NCI-H1092 (cell line): ENCODE measurements at regions not wholly inside any gene's neighbourhood (a gene's known extent, or its start where the extent isn't known, plus 50 kb on each side); places are given as distances from the start of the nearest gene placed in this dataset.

ENCODE experiments used
- DNase-seq: peaks from one replicate; lab custom pipeline; 2025; lab: John Stamatoyannopoulos, UW

GRCh38 chr2:185147361-185147760 lies 549.0 kb downstream of the ZNF804A start:
- DNase-seq = no peak

- no peak for DNase-seq
Observed at GRCh38 chr2:185152186-185152585, 553.9 kb downstream of the ZNF804A start.

- DNase-seq = no peak
Observed at GRCh38 chr2:185161701-185162100, 563.4 kb downstream of the ZNF804A start.

GRCh38 chr2:185174353-185174752 lies 564.3 kb upstream of the FSIP2 start:
- no peak for DNase-seq

- DNase-seq = no peak
Observed at GRCh38 chr2:185179743-185180142, 558.9 kb upstream of the FSIP2 start.

GRCh38 chr2:185181901-185182300 lies 556.7 kb upstream of the FSIP2 start:
- DNase-seq = no peak

GRCh38 chr2:185185044-185185443 lies 553.6 kb upstream of the FSIP2 start:
- no peak for DNase-seq

- DNase-seq = no peak
Observed at GRCh38 chr2:185187421-185187820, 551.2 kb upstream of the FSIP2 start.

GRCh38 chr2:185188656-185189055 lies 549.9 kb upstream of the FSIP2 start:
- DNase-seq = no peak

- DNase-seq = no peak
Observed at GRCh38 chr2:185201063-185201462, 537.5 kb upstream of the FSIP2 start.

GRCh38 chr2:185202381-185202780 lies 536.2 kb upstream of the FSIP2 start:
- DNase-seq = no peak

GRCh38 chr2:185202945-185203528 lies 535.6 kb upstream of the FSIP2 start:
- DNase-seq = no peak

GRCh38 chr2:185208261-185208660 lies 530.3 kb upstream of the FSIP2 start:
- peak; percentile 12 for DNase-seq

- DNase-seq = no peak
Observed at GRCh38 chr2:185215497-185215896, 523.1 kb upstream of the FSIP2 start.

GRCh38 chr2:185219981-185220380 lies 518.6 kb upstream of the FSIP2 start:
- DNase-seq = no peak

GRCh38 chr2:185222311-185222710 lies 516.3 kb upstream of the FSIP2 start:
- DNase-seq = no peak

GRCh38 chr2:185227391-185227790 lies 511.2 kb upstream of the FSIP2 start:
- DNase-seq = no peak

- no peak for DNase-seq
Observed at GRCh38 chr2:185239491-185239890, 499.1 kb upstream of the FSIP2 start.

GRCh38 chr2:185240796-185241195 lies 497.8 kb upstream of the FSIP2 start:
- no peak for DNase-seq

- no peak for DNase-seq
Observed at GRCh38 chr2:185241556-185241955, 497.0 kb upstream of the FSIP2 start.

- no peak for DNase-seq
Observed at GRCh38 chr2:185242462-185242861, 496.1 kb upstream of the FSIP2 start.

GRCh38 chr2:185245216-185245615 lies 493.4 kb upstream of the FSIP2 start:
- no peak for DNase-seq

- DNase-seq = no peak
Observed at GRCh38 chr2:185245806-185246205, 492.8 kb upstream of the FSIP2 start.

- no peak for DNase-seq
Observed at GRCh38 chr2:185246717-185247116, 491.9 kb upstream of the FSIP2 start.

- no peak for DNase-seq
Observed at GRCh38 chr2:185255566-185255965, 483.0 kb upstream of the FSIP2 start.
